Lung (tissue), 11 donors: ENCODE measurements at regions not wholly inside any gene's neighbourhood (a gene's known extent, or its start where the extent isn't known, plus 50 kb on each side); places are given as distances from the start of the nearest gene placed in this dataset.

Source experiments
- ATAC-seq: fragments of 200-7000 bp; cut with Tn5 transposase; one replicate; pipeline ENCODE4 v1.9.1; 2020; ENCODE audit warnings: moderate number of reproducible peaks; ENCODE audit not compliant: insufficient read depth, low FRiP score
- DNase-seq, 3 donors: peaks; one replicate each; pipeline ENCODE4 v3.0.0-alpha.2; 2013 to 2017
- H3K27ac ChIP-seq, 2 donors: one replicate each; pipeline ENCODE4 v1.5.1; 2013; ENCODE audit warnings: mild to moderate bottlenecking in 2 of 2, moderate library complexity in 2 of 2, control low read depth in 1 of 2, inconsistent platforms in 1 of 2, low read depth in 1 of 2, low read length in 1 of 2
- H3K27me3 ChIP-seq, 3 donors: one replicate each; pipeline ENCODE4 v1.5.1; 2013; ENCODE audit warnings: low read length in 2 of 3; ENCODE audit not compliant: control insufficient read depth in 3 of 3, insufficient read depth in 3 of 3
- H3K36me3 ChIP-seq, 4 donors: one replicate each; pipeline ENCODE4 v1.5.1; 2013; ENCODE audit warnings: low read length in 4 of 4, mild to moderate bottlenecking in 1 of 4, moderate library complexity in 1 of 4; ENCODE audit not compliant: control insufficient read depth in 4 of 4, insufficient read depth in 4 of 4
- H3K4me1 ChIP-seq, 5 donors: one replicate each; pipeline ENCODE4 v1.5.1; 2013; ENCODE audit warnings: low read length in 5 of 5, mild to moderate bottlenecking in 2 of 5, moderate library complexity in 1 of 5; ENCODE audit not compliant: control insufficient read depth in 5 of 5, insufficient read depth in 5 of 5
- H3K4me3 ChIP-seq: one replicate; pipeline ENCODE4 v1.5.1; 2013; ENCODE audit warnings: mild to moderate bottlenecking, control low read depth, moderate library complexity
- H3K9ac ChIP-seq, 2 donors: one replicate each; pipeline ENCODE4 v1.5.1; 2013; ENCODE audit warnings: low read length in 2 of 2, control low read depth in 1 of 2; ENCODE audit not compliant: insufficient read depth in 1 of 2
- H3K9me3 ChIP-seq, 4 donors: one replicate each; pipeline ENCODE4 v1.5.1; 2013; ENCODE audit warnings: low read length in 3 of 4, mild to moderate bottlenecking in 1 of 4, moderate library complexity in 1 of 4; ENCODE audit not compliant: control insufficient read depth in 4 of 4, insufficient read depth in 3 of 4
- CTCF ChIP-seq: IDR thresholded peaks from 2 replicates; pipeline ENCODE4 v1.5.1; 2012; ENCODE audit warnings: mild to moderate bottlenecking; ENCODE audit errors: control extremely low read depth, extremely low read depth
- WGBS, 2 donors: extraction: QIAGEN DNeasy Blood & Tissue Kit; methylation state at CpG; one replicate each; pipeline ENCODE4 v1.1.7; 2013; 5-methylcytosine and 5-hydroxymethylcytosine counted together
- donor health status: control.
- donor health status: control.
- donor health status: Bipolar disorder and iron deficiency.
- donor health status: healthy.
- donor health status: DM: yes; HTN: yes; CAD: no.

- DNase-seq (no peak), ATAC-seq (no peak)
- Histone ChIP-seq H3K4me1 (no peaks in the 10 kb centered on the region), H3K27ac (no peak overlapping the region), H3K36me3 (no peaks in the 10 kb centered on the region), H3K4me3 (no peak overlapping the region), H3K27me3 (no peaks in the 10 kb centered on the region), H3K9me3 (peaks cover 0 to 1% (median 0%) of the 10 kb centered on the region in 4 donors), H3K9ac (no peak overlapping the region)
- no peak for TF ChIP-seq CTCF
- 81 to 91% methylated on average over 2 of the region's 2 CpGs for WGBS, 2 donors
These were observed 937.1 kb downstream of the PDHA2 start for GRCh38 chr4:96776920-96777527.

- Histone ChIP-seq H3K9ac (no peak overlapping the region), H3K27me3 (no peaks in the 10 kb centered on the region), H3K36me3 (no peaks in the 10 kb centered on the region), H3K9me3 (no peaks in the 10 kb centered on the region), H3K4me1 (no peaks in the 10 kb centered on the region), H3K4me3 (no peak overlapping the region), H3K27ac (no peak overlapping the region)
- DNase-seq: no peak
- no peak for TF ChIP-seq CTCF
- WGBS, 2 donors: 84 to 86% methylated on average over 4 of the region's 4 CpGs
- ATAC-seq: no peak
These were observed 944.4 kb downstream of the PDHA2 start for GRCh38 chr4:96784336-96784735.

- no peak overlapping the region for H3K27ac ChIP-seq
- H3K27me3 ChIP-seq: no peaks in the 10 kb centered on the region
- no peak for DNase-seq
- H3K9ac ChIP-seq: no peak overlapping the region
- no peak overlapping the region for H3K4me3 ChIP-seq
- H3K4me1 ChIP-seq: no peaks in the 10 kb centered on the region
- WGBS, 2 donors: 58 to 74% methylated on average over 3 of the region's 3 CpGs
- no peaks in the 10 kb centered on the region for H3K9me3 ChIP-seq
- H3K36me3 ChIP-seq: no peaks in the 10 kb centered on the region
- ATAC-seq: no peak
- TF ChIP-seq CTCF: no peak
These were observed 946.4 kb downstream of the PDHA2 start for GRCh38 chr4:96786306-96786705.

- Histone ChIP-seq H3K27ac (no peak overlapping the region), H3K4me1 (no peaks in the 10 kb centered on the region), H3K9ac (no peak overlapping the region), H3K27me3 (no peaks in the 10 kb centered on the region), H3K36me3 (no peaks in the 10 kb centered on the region), H3K4me3 (no peak overlapping the region), H3K9me3 (no peaks in the 10 kb centered on the region)
- TF ChIP-seq CTCF: no peak
- DNase-seq: no peak
- 86 to 93% methylated on average over 1 of the region's 1 CpG for WGBS, 2 donors
- ATAC-seq: no peak
These were observed 947.9 kb downstream of the PDHA2 start for GRCh38 chr4:96787766-96788165.
